ENCODE measurements at regions not wholly inside any gene's neighbourhood (a gene's known extent, or its start where the extent isn't known, plus 50 kb on each side); places are given as distances from the start of the nearest gene placed in this dataset.
"Not testable (repeated sequence)": the region's sequence is repeated elsewhere in the genome, so short reads cannot be mapped to it uniquely, and the experiment has no call there.

- intact Hi-C loops (cut with DNase I; ENCODE audit: low total_unique reads): no loop called here
- no peak for DNase-seq
- TF ChIP-seq, protein P1, sequence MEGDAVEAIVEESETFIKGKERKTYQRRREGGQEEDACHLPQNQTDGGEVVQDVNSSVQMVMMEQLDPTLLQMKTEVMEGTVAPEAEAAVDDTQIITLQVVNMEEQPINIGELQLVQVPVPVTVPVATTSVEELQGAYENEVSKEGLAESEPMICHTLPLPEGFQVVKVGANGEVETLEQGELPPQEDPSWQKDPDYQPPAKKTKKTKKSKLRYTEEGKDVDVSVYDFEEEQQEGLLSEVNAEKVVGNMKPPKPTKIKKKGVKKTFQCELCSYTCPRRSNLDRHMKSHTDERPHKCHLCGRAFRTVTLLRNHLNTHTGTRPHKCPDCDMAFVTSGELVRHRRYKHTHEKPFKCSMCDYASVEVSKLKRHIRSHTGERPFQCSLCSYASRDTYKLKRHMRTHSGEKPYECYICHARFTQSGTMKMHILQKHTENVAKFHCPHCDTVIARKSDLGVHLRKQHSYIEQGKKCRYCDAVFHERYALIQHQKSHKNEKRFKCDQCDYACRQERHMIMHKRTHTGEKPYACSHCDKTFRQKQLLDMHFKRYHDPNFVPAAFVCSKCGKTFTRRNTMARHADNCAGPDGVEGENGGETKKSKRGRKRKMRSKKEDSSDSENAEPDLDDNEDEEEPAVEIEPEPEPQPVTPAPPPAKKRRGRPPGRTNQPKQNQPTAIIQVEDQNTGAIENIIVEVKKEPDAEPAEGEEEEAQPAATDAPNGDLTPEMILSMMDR (IDR thresholded peaks at IDR 0.05): no peak
- TF ChIP-seq POLR2A (IDR thresholded peaks at IDR 0.05): no peak
- TF ChIP-seq EP300 (IDR thresholded peaks at IDR 0.05): no peak
- TF ChIP-seq POLR2AphosphoS5 (IDR thresholded peaks at IDR 0.05): no peak
- no peaks in the 10 kb centered on the region for H3K36me3 ChIP-seq
- H3K4me1 ChIP-seq: no peaks in the 10 kb centered on the region
- no peak overlapping the region for H3K4me3 ChIP-seq
- WGBS, 5 donors: 58 to 89% (median 73%) methylated on average over 6 to 7 of the region's 7 CpGs
- no peaks in the 10 kb centered on the region for H3K9me3 ChIP-seq
- peak overlapping the region in 1 of 5 donors; percentile 47 for H3K27ac ChIP-seq
- H3K27me3 ChIP-seq: no peaks in the 10 kb centered on the region
Measured at GRCh38 chr14:105700622-105701288, 174.4 kb downstream of the TMEM121 start.

DNA sequence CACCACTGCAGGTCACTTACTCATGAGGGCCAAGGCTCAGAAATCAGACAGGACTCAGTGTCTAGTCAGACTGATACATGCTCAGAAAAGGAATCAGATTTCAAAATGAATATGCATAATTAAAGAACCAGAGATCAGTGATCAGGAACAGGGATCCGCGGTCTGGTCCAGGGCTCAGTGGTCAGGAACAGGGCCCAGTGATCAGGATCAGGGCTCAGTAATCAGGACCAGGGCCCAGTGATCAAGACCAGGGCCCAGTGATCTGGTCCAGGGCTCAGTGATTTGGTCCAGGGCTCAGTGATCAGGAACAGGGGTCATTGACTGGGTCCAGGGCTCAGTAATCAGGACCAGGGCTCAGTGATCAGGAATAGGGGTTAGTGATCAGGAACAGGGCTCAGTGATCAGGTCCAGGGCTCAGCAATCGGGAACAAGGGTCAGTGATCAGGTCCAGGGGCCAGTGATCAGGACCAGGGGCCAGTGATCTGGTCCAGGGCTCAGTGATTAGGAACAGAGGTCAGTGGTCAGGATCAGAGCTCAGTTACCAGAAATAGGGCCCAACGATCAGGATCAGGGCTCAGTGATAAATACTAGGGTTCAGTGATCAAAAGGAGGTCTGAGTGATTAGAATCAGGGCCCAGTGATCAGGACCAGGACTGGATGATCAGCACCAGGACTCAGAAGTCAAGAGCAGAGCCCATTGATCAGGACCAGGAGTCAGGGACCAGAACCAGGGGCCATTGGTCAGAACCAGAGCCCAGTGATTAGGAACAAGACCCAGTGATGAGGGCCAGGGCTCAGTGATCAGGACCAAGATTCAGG is 175.3 kb downstream of the TMEM121 start:
- no peaks in the 10 kb centered on the region for H3K9me3 ChIP-seq
- H3K27me3 ChIP-seq: no peaks in the 10 kb centered on the region
- H3K4me3 ChIP-seq: no peak overlapping the region
- no peak for DNase-seq
- H3K36me3 ChIP-seq: no peaks in the 10 kb centered on the region
- TF ChIP-seq POLR2AphosphoS5 (IDR thresholded peaks at IDR 0.05): no peak
- TF ChIP-seq, protein P1 (IDR thresholded peaks at IDR 0.05): no peak
- TF ChIP-seq POLR2A (IDR thresholded peaks at IDR 0.05): no peak
- no peak for TF ChIP-seq EP300 (IDR thresholded peaks at IDR 0.05)
- 42 to 64% (median 49%) methylated on average over 4 of the region's 4 CpGs for WGBS, 5 donors
- no peaks in the 10 kb centered on the region for H3K4me1 ChIP-seq
- no peak overlapping the region for H3K27ac ChIP-seq
- intact Hi-C loops (cut with DNase I; ENCODE audit: low total_unique reads): no loop called here

DNA sequence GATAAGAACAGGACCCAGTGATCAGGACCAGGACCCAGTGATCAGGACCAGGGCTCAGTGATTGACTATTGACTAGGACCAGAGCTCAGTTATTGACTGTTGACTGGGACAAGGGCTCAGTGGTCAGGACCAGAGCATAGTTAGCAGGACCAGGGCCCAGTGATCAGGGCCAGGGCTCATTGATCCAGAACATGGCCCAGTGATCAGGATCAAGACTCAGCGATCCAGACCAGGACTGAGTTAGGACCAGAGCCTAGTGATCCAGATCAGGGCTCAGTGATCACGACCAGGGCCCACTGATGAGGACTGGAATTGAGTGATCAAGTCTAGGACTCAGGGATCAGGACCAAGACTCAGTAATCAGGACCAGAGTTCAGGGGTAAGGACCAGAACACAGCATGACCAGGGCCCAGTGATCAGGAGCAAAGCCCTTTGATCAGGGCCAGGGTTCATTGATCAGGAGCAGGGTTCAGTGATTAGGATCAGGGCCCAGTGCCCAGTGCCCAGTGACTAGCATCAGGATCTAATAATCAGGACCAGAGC is 176.0 kb downstream of the TMEM121 start:
- Histone ChIP-seq H3K27me3 (no peaks in the 10 kb centered on the region), H3K4me3 (no peak overlapping the region), H3K36me3 (no peaks in the 10 kb centered on the region), H3K27ac (no peak overlapping the region), H3K9me3 (no peaks in the 10 kb centered on the region), H3K4me1 (no peaks in the 10 kb centered on the region)
- intact Hi-C loops (cut with DNase I; ENCODE audit: low total_unique reads): no loop called here
- TF ChIP-seq POLR2A (IDR thresholded peaks at IDR 0.05) (no peak), POLR2AphosphoS5 (IDR thresholded peaks at IDR 0.05) (no peak), EP300 (IDR thresholded peaks at IDR 0.05) (no peak)
- TF ChIP-seq, protein P1 (IDR thresholded peaks at IDR 0.05): no peak
- WGBS, 5 donors: 20 to 72% (median 53%) methylated on average over 1 to 2 of the region's 2 CpGs
- no peak for DNase-seq

- intact Hi-C loops (cut with DNase I; ENCODE audit: low total_unique reads); H3K27ac ChIP-seq; DNase-seq; H3K9me3 ChIP-seq; H3K27me3 ChIP-seq; H3K36me3 ChIP-seq; H3K4me3 ChIP-seq; H3K4me1 ChIP-seq: not testable (repeated sequence)
- 34 to 50% (median 37%) methylated on average over 6 to 7 of the region's 8 CpGs for WGBS, 5 donors
Measured at GRCh38 chr14:105703044-105703665, 176.8 kb downstream of the TMEM121 start.

GRCh38 chr14:105704091-105704490 is 177.7 kb downstream of the TMEM121 start:
- intact Hi-C loops (cut with DNase I; ENCODE audit: low total_unique reads); H3K27ac ChIP-seq; H3K9me3 ChIP-seq; H3K4me3 ChIP-seq; H3K36me3 ChIP-seq; H3K27me3 ChIP-seq; DNase-seq; H3K4me1 ChIP-seq: not testable (repeated sequence)
- 75 to 85% (median 83%) methylated on average over 5 to 8 of the region's 10 CpGs for WGBS, 5 donors

GRCh38 chr14:105704492-105704891 is 178.1 kb downstream of the TMEM121 start:
- H3K27ac ChIP-seq; H3K9me3 ChIP-seq; H3K27me3 ChIP-seq; H3K36me3 ChIP-seq; H3K4me1 ChIP-seq; H3K4me3 ChIP-seq; intact Hi-C loops (cut with DNase I; ENCODE audit: low total_unique reads); DNase-seq: not testable (repeated sequence)
- 79 to 86% (median 81%) methylated on average over 1 to 4 of the region's 10 CpGs for WGBS, 5 donors

- H3K27me3 ChIP-seq; H3K36me3 ChIP-seq; H3K4me1 ChIP-seq; H3K27ac ChIP-seq; H3K9me3 ChIP-seq; intact Hi-C loops (cut with DNase I; ENCODE audit: low total_unique reads); H3K4me3 ChIP-seq; DNase-seq: not testable (repeated sequence)
- WGBS, 5 donors: 83 to 88% (median 86%) methylated on average over 4 of the region's 4 CpGs
Measured at GRCh38 chr14:105705512-105705861, 179.1 kb downstream of the TMEM121 start.

All from stomach (tissue), 8 donors.